Common myeloid progenitor, CD34-positive (primary cell): ENCODE measurements at regions not wholly inside any gene's neighbourhood (a gene's known extent, or its start where the extent isn't known, plus 50 kb on each side); places are given as distances from the start of the nearest gene placed in this dataset.

Source experiments
- CTCF ChIA-PET: fragments of 350-600 bp; sonication (Branson Sonifier 250); formaldehyde crosslinking; loops from one replicate; lab custom pipeline; 2021; ENCODE audit warnings: antibody characterized with exemption; lab: Charles Lee
- POLR2A ChIA-PET: fragments of 350-600 bp; sonication (Branson Sonifier 250); formaldehyde crosslinking; loops from one replicate; lab custom pipeline; 2021; ENCODE audit warnings: antibody characterized with exemption; lab: Charles Lee
- DNase-seq, 3 donors: peaks; one replicate each; pipeline versions ENCODE4 v3.0.0 to v3.0.0-alpha.2; 2013
- H3K27ac ChIP-seq, 2 experiments: 1 replicate in 1 of 2; 2 replicates in 1 of 2; pipeline ENCODE4 v1.7.0; 2013; ENCODE audit warnings: inconsistent platforms in 2 of 2, low read length in 2 of 2, mild to moderate bottlenecking in 2 of 2, low read depth in 1 of 2, moderate library complexity in 1 of 2; ENCODE audit not compliant: severe bottlenecking in 2 of 2, insufficient read depth in 1 of 2, poor library complexity in 1 of 2
- H3K27me3 ChIP-seq, 5 experiments: replicated peaks in 2 of 5; 1 replicate in 3 of 5; 2 replicates in 2 of 5; pipeline versions ENCODE4 v1.6.1 to v1.7.0; 2013; ENCODE audit warnings: low read length in 4 of 5, mild to moderate bottlenecking in 2 of 5, moderate library complexity in 2 of 5, inconsistent platforms in 1 of 5; ENCODE audit not compliant: insufficient read depth in 5 of 5, control insufficient read depth in 4 of 5
- H3K36me3 ChIP-seq, 4 experiments: 1 replicate in 2 of 4; 2 replicates in 2 of 4; pipeline versions ENCODE4 v1.6.1 to v1.7.0; 2013; ENCODE audit warnings: low read length in 3 of 4, control low read depth in 1 of 4, mild to moderate bottlenecking in 1 of 4; ENCODE audit not compliant: control insufficient read depth in 4 of 4, insufficient read depth in 4 of 4
- H3K4me1 ChIP-seq, 4 experiments: 1 replicate in 3 of 4; 2 replicates in 1 of 4; pipeline versions ENCODE4 v1.6.1 to v1.7.1; 2013; ENCODE audit warnings: low read length in 3 of 4, mild to moderate bottlenecking in 3 of 4, control low read depth in 1 of 4, inconsistent platforms in 1 of 4, moderate library complexity in 1 of 4; ENCODE audit not compliant: control insufficient read depth in 4 of 4, insufficient read depth in 4 of 4; ENCODE audit errors: control extremely low read depth in 1 of 4
- H3K4me3 ChIP-seq, 7 experiments: 1 replicate in 4 of 7; 2 replicates in 3 of 7; pipeline versions ENCODE4 v1.5.1 to v1.7.0; 2013; ENCODE audit warnings: mild to moderate bottlenecking in 7 of 7, low read length in 6 of 7, moderate library complexity in 6 of 7, inconsistent platforms in 2 of 7, low read depth in 2 of 7, control low read depth in 1 of 7; ENCODE audit not compliant: insufficient read depth in 4 of 7, control insufficient read depth in 1 of 7; ENCODE audit errors: extremely low read depth in 1 of 7
- H3K9me3 ChIP-seq, 5 experiments: 1 replicate in 4 of 5; 2 replicates in 1 of 5; pipeline versions ENCODE4 v1.6.1 to v1.7.1; 2013; ENCODE audit warnings: low read length in 4 of 5, mild to moderate bottlenecking in 2 of 5, inconsistent platforms in 1 of 5, low read depth in 1 of 5, moderate library complexity in 1 of 5; ENCODE audit not compliant: control insufficient read depth in 4 of 5, insufficient read depth in 2 of 5; ENCODE audit errors: control extremely low read depth in 1 of 5
- WGBS: methylation state at CpG from one replicate; pipeline ENCODE4 v1.1.5; 2013; ENCODE audit not compliant: insufficient coverage; 5-methylcytosine and 5-hydroxymethylcytosine counted together

- H3K4me3 ChIP-seq: no peak overlapping the region
- H3K27ac ChIP-seq: no peak overlapping the region
- peaks cover 0 to 4% (median 0%) of the 10 kb centered on the region in 5 experiments for H3K9me3 ChIP-seq
- H3K4me1 ChIP-seq: no peaks in the 10 kb centered on the region
- H3K36me3 ChIP-seq: no peaks in the 10 kb centered on the region
- H3K27me3 ChIP-seq: no peaks in the 10 kb centered on the region
- WGBS: over 99% methylated on average over 12 of the region's 12 CpGs
- ChIA-PET CTCF (interaction anchor here (0.6 kb wide), 1 partner anchor 1068 kb away, joined by 3 read pairs; no protein-coding TSS in a partner anchor), POLR2A (no interaction called here)
- DNase-seq: no peak
These were observed 405.3 kb downstream of the VPS13C start for GRCh38 chr15:61654918-61655317.

GRCh38 chr15:61654002-61654740 lies 406.1 kb downstream of the VPS13C start:
- Histone ChIP-seq H3K36me3 (no peaks in the 10 kb centered on the region), H3K27ac (no peak overlapping the region), H3K9me3 (peaks cover 0 to 4% (median 0%) of the 10 kb centered on the region in 5 experiments), H3K4me3 (no peak overlapping the region), H3K27me3 (no peaks in the 10 kb centered on the region), H3K4me1 (no peaks in the 10 kb centered on the region)
- no peak for DNase-seq
- CTCF ChIA-PET: interaction anchor here (0.6 kb wide), 1 partner anchor 1067 kb away, joined by 3 read pairs; no protein-coding TSS in a partner anchor
- POLR2A ChIA-PET: no interaction called here
- WGBS: 95% methylated on average over 8 of the region's 9 CpGs

GRCh38 chr15:61653110-61653509 lies 407.1 kb downstream of the VPS13C start:
- Histone ChIP-seq H3K36me3 (no peaks in the 10 kb centered on the region), H3K9me3 (no peaks in the 10 kb centered on the region), H3K4me1 (no peaks in the 10 kb centered on the region), H3K4me3 (no peak overlapping the region), H3K27ac (no peak overlapping the region), H3K27me3 (peaks cover 0 to 2% (median 0%) of the 10 kb centered on the region in 5 experiments)
- no peak for DNase-seq
- 81% methylated on average over 9 of the region's 9 CpGs for WGBS
- ChIA-PET CTCF (no interaction called here), POLR2A (no interaction called here)

- DNase-seq: no peak
- 94% methylated on average over 3 of the region's 3 CpGs for WGBS
- H3K4me1 ChIP-seq: no peaks in the 10 kb centered on the region
- H3K4me3 ChIP-seq: no peak overlapping the region
- CTCF ChIA-PET: interaction anchor here (0.9 kb wide), 1 partner anchor 828 kb away, joined by 3 read pairs; no protein-coding TSS in a partner anchor
- H3K9me3 ChIP-seq: no peaks in the 10 kb centered on the region
- H3K36me3 ChIP-seq: no peaks in the 10 kb centered on the region
- no peak overlapping the region for H3K27ac ChIP-seq
- peaks cover 0 to 13% (median 2%) of the 10 kb centered on the region in 5 experiments for H3K27me3 ChIP-seq
- POLR2A ChIA-PET: no interaction called here
These were observed 409.0 kb downstream of the VPS13C start for GRCh38 chr15:61651267-61651666.

GRCh38 chr15:61649046-61649445 lies 411.2 kb downstream of the VPS13C start:
- WGBS: 89% methylated on average over 4 of the region's 5 CpGs
- H3K36me3 ChIP-seq: no peaks in the 10 kb centered on the region
- CTCF ChIA-PET: interaction anchor here (0.7 kb wide), 1 partner anchor 754 kb away, joined by 4 read pairs; no protein-coding TSS in a partner anchor
- no peaks in the 10 kb centered on the region for H3K9me3 ChIP-seq
- peaks cover 0 to 16% (median 2%) of the 10 kb centered on the region in 5 experiments for H3K27me3 ChIP-seq
- no peak for DNase-seq
- H3K27ac ChIP-seq: no peak overlapping the region
- H3K4me1 ChIP-seq: no peaks in the 10 kb centered on the region
- no peak overlapping the region for H3K4me3 ChIP-seq
- POLR2A ChIA-PET: interaction anchor here (0.9 kb wide), 1 partner anchor 15 kb away, joined by 3 read pairs; no protein-coding TSS in a partner anchor

GRCh38 chr15:61644550-61644949 lies 415.4 kb upstream of the RORA start:
- DNase-seq: no peak
- Histone ChIP-seq H3K36me3 (no peaks in the 10 kb centered on the region), H3K27ac (no peak overlapping the region), H3K4me1 (no peaks in the 10 kb centered on the region), H3K27me3 (peaks cover 0 to 16% (median 2%) of the 10 kb centered on the region in 5 experiments), H3K9me3 (no peaks in the 10 kb centered on the region), H3K4me3 (no peak overlapping the region)
- CTCF ChIA-PET: no interaction called here
- WGBS: 83% methylated on average over 3 of the region's 4 CpGs
- POLR2A ChIA-PET: no interaction called here

- Histone ChIP-seq H3K36me3 (no peaks in the 10 kb centered on the region), H3K4me3 (no peak overlapping the region), H3K9me3 (no peaks in the 10 kb centered on the region), H3K27ac (no peak overlapping the region), H3K4me1 (no peaks in the 10 kb centered on the region), H3K27me3 (peaks cover 0 to 4% (median 0%) of the 10 kb centered on the region in 5 experiments)
- no peak for DNase-seq
- ChIA-PET POLR2A (no interaction called here), CTCF (no interaction called here)
- WGBS: 98% methylated on average over 5 of the region's 6 CpGs
These were observed 412.5 kb upstream of the RORA start for GRCh38 chr15:61641645-61642044.
